B cell (primary cell): ENCODE measurements at regions not wholly inside any gene's neighbourhood (a gene's known extent, or its start where the extent isn't known, plus 50 kb on each side); places are given as distances from the start of the nearest gene placed in this dataset.

Source experiments
- ATAC-seq: fragments of 200-7000 bp; cut with Tn5 transposase; one replicate; pipeline ENCODE4 v1.10.0; 2021; ENCODE audit warnings: low read depth, mild to moderate bottlenecking, moderate number of reproducible peaks, moderate library complexity
- CTCF ChIA-PET: fragments of 350-600 bp; sonication (Branson Sonifier 250); formaldehyde crosslinking; loops from one replicate; lab custom pipeline; 2021; ENCODE audit warnings: antibody characterized with exemption, inconsistent platforms; lab: Charles Lee
- POLR2A ChIA-PET: fragments of 350-600 bp; sonication (Branson Sonifier 250); formaldehyde crosslinking; loops from one replicate; lab custom pipeline; 2021; ENCODE audit warnings: antibody characterized with exemption; lab: Charles Lee
- DNase-seq: peaks from one replicate; pipeline ENCODE4 v3.0.0; 2013
- H2AFZ ChIP-seq: 2 replicates; pipeline ENCODE4 v1.6.1; 2012; ENCODE audit warnings: mild to moderate bottlenecking, low read depth, low read length; ENCODE audit not compliant: insufficient read depth, poor library complexity, severe bottlenecking
- H3K27ac ChIP-seq, 2 donors: 1 replicate in 1 of 2; 2 replicates in 1 of 2; pipeline ENCODE4 v1.5.1; 2012 to 2013; ENCODE audit warnings: low read length in 2 of 2, mild to moderate bottlenecking in 2 of 2, moderate library complexity in 1 of 2
- H3K27me3 ChIP-seq, 4 experiments: fragments of 200-600 bp in 1 of 4; sonication (generic) in 1 of 4; replicated peaks in 1 of 4; 1 replicate in 2 of 4; 2 replicates in 2 of 4; pipeline versions ENCODE4 v1.6.1 to v1.7.0; 2013 to 2016; ENCODE audit warnings: low read length in 3 of 4, mild to moderate bottlenecking in 2 of 4, mixed read lengths in 1 of 4, moderate library complexity in 1 of 4; ENCODE audit not compliant: insufficient read depth in 4 of 4, control insufficient read depth in 3 of 4; ENCODE audit errors: control extremely low read depth in 1 of 4
- H3K36me3 ChIP-seq, 2 experiments: replicated peaks in 1 of 2; 1 replicate in 1 of 2; 2 replicates in 1 of 2; pipeline versions ENCODE4 v1.6.1 to v1.7.1; 2013; ENCODE audit warnings: low read length in 1 of 2; ENCODE audit not compliant: insufficient read depth in 2 of 2, control insufficient read depth in 1 of 2; ENCODE audit errors: control extremely low read depth in 1 of 2, extremely low read depth in 1 of 2
- H3K4me1 ChIP-seq, 2 donors: fragments of 200-600 bp in 1 of 2; sonication (generic) in 1 of 2; 1 replicate in 1 of 2; 2 replicates in 1 of 2; pipeline versions ENCODE4 v1.5.1 to v1.6.1; 2013 to 2017; ENCODE audit warnings: low read length in 2 of 2; ENCODE audit not compliant: control insufficient read depth in 2 of 2, insufficient read depth in 2 of 2
- H3K4me2 ChIP-seq: replicated peaks from 2 replicates; pipeline ENCODE3; 2012; ENCODE audit warnings: mild to moderate bottlenecking, low read depth, low read length; ENCODE audit not compliant: poor library complexity, severe bottlenecking
- H3K4me3 ChIP-seq, 5 experiments: fragments of 200-600 bp in 1 of 5; sonication (generic) in 1 of 5; 1 replicate in 3 of 5; 2 replicates in 2 of 5; pipeline versions ENCODE4 v1.5.1 to v1.7.0; 2011 to 2016; ENCODE audit warnings: low read length in 4 of 5, mild to moderate bottlenecking in 4 of 5, low read depth in 2 of 5, control low read depth in 1 of 5, moderate library complexity in 1 of 5; ENCODE audit not compliant: insufficient read depth in 1 of 5; ENCODE audit errors: control extremely low read depth in 1 of 5, extremely low read depth in 1 of 5
- H3K79me2 ChIP-seq: fragments of 200-600 bp; sonication (generic); one replicate; pipeline ENCODE4 v1.6.0; 2016; ENCODE audit warnings: low read length; ENCODE audit not compliant: control insufficient read depth, insufficient read depth
- H3K9ac ChIP-seq: fragments of 200-600 bp; sonication (generic); 2 replicates; pipeline ENCODE4 v1.6.1; 2017; ENCODE audit warnings: mild to moderate bottlenecking, low read length, moderate library complexity
- H3K9me3 ChIP-seq, 3 donors: one replicate each; pipeline versions ENCODE4 v1.6.1 to v1.7.1; 2013; ENCODE audit warnings: low read length in 2 of 3; ENCODE audit not compliant: control insufficient read depth in 2 of 3, insufficient read depth in 1 of 3; ENCODE audit errors: control extremely low read depth in 1 of 3
- H4K20me1 ChIP-seq: 2 replicates; pipeline ENCODE4 v1.6.0; 2012; ENCODE audit warnings: mild to moderate bottlenecking, low read length; ENCODE audit not compliant: insufficient read depth, control insufficient read depth, poor library complexity, severe bottlenecking
- H3K27ac Mint-ChIP-seq: one replicate; pipeline ENCODE4 v1.8.0; 2021; ENCODE audit warnings: mixed read lengths
- H3K27me3 Mint-ChIP-seq: one replicate; pipeline ENCODE4 v1.8.0; 2021; ENCODE audit warnings: mixed read lengths
- H3K4me1 Mint-ChIP-seq: one replicate; pipeline ENCODE4 v1.8.0; 2021; ENCODE audit warnings: mixed read lengths
- H3K4me3 Mint-ChIP-seq: one replicate; pipeline ENCODE4 v1.8.0; 2021; ENCODE audit warnings: mixed read lengths
- H3K9me3 Mint-ChIP-seq: one replicate; pipeline ENCODE4 v1.8.0; 2022; ENCODE audit warnings: mixed read lengths; ENCODE audit not compliant: insufficient read depth
- EZH2 ChIP-seq: IDR thresholded peaks from 2 replicates; pipeline ENCODE4 v1.6.1; 2012; ENCODE audit warnings: borderline replicate concordance, low read depth, mild to moderate bottlenecking, moderate library complexity, low read length; ENCODE audit not compliant: insufficient read depth, poor library complexity, severe bottlenecking
- WGBS: methylation state at CpG from one replicate; pipeline ENCODE4 v1.1.5; 2013; ENCODE audit warnings: missing lambda C conversion rate; ENCODE audit not compliant: insufficient coverage; 5-methylcytosine and 5-hydroxymethylcytosine counted together
- intact Hi-C: fragments of 100-400 bp; cut with micrococcal nuclease; formaldehyde crosslinking; loops from one replicate; pipeline ENCODE4 v1.10.0; 2022
- TF ChIP-seq, protein P1 (sequence below): fragments of 200-600 bp; IDR thresholded peaks from one replicate; pipeline ENCODE4 v1.8.0; 2022; ENCODE audit warnings: antibody characterized with exemption, mild to moderate bottlenecking

DNA sequence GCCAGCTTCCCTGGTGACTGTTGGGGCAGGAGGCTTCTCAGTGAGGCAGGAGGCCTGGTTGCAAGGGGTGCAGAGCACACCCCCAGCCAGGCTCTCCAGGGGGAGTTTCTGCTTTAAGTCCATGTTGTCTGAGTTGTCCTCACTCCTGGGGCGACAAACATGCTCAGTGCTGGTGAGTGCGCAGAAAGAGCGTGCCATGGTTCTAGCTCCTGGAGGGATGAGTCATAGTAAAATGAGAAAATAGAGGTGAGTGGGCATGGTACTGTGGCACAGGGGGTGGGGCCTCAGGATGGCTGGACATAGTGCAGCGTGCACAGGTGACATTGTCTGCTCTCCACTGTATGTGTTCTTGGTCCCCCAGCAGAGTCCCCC lies 457.2 kb upstream of the HS6ST1 start:
- intact Hi-C loops = no loop called here
- Histone ChIP-seq H3K4me3 (no peak overlapping the region), H3K27me3 (peaks cover 0 to 3% (median 0%) of the 10 kb centered on the region in 4 experiments), H3K4me1 (no peaks in the 10 kb centered on the region), H4K20me1 (no peaks in the 10 kb centered on the region), H3K9ac (no peak overlapping the region), H3K79me2 (no peaks in the 10 kb centered on the region), H2AFZ (no peak overlapping the region), H3K27ac (no peak overlapping the region), H3K36me3 (no peaks in the 10 kb centered on the region), H3K9me3 (no peaks in the 10 kb centered on the region), H3K4me2 (no peak overlapping the region)
- no peaks in the 10 kb centered on the region for H3K27me3 Mint-ChIP-seq
- no peak overlapping the region for H3K4me3 Mint-ChIP-seq
- 100% methylated on average over 3 of the region's 4 CpGs for whole genome bisulfite sequencing
- H3K9me3 Mint-ChIP-seq = no peaks in the 10 kb centered on the region
- peaks cover 3% of the 10 kb centered on the region for H3K4me1 Mint-ChIP-seq
- TF ChIP-seq EZH2 = no peak
- TF ChIP-seq, protein P1, sequence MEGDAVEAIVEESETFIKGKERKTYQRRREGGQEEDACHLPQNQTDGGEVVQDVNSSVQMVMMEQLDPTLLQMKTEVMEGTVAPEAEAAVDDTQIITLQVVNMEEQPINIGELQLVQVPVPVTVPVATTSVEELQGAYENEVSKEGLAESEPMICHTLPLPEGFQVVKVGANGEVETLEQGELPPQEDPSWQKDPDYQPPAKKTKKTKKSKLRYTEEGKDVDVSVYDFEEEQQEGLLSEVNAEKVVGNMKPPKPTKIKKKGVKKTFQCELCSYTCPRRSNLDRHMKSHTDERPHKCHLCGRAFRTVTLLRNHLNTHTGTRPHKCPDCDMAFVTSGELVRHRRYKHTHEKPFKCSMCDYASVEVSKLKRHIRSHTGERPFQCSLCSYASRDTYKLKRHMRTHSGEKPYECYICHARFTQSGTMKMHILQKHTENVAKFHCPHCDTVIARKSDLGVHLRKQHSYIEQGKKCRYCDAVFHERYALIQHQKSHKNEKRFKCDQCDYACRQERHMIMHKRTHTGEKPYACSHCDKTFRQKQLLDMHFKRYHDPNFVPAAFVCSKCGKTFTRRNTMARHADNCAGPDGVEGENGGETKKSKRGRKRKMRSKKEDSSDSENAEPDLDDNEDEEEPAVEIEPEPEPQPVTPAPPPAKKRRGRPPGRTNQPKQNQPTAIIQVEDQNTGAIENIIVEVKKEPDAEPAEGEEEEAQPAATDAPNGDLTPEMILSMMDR = no peak
- H3K27ac Mint-ChIP-seq = no peak overlapping the region
- CTCF ChIA-PET = no interaction called here
- ATAC-seq = no peak
- DNase-seq = no peak
- POLR2A ChIA-PET = no interaction called here

- H3K79me2 ChIP-seq = no peaks in the 10 kb centered on the region
- no peak overlapping the region for H3K4me3 ChIP-seq
- no peak overlapping the region for H3K4me2 ChIP-seq
- H4K20me1 ChIP-seq = no peaks in the 10 kb centered on the region
- ChIA-PET CTCF (no interaction called here), POLR2A (no interaction called here)
- TF ChIP-seq, protein P1 = no peak
- TF ChIP-seq EZH2 = no peak
- no peak overlapping the region for H3K27ac ChIP-seq
- 84% methylated on average over 14 of the region's 15 CpGs for WGBS
- no peak overlapping the region for H3K4me3 Mint-ChIP-seq
- H3K9ac ChIP-seq = no peak overlapping the region
- H3K36me3 ChIP-seq = no peaks in the 10 kb centered on the region
- peaks cover 0 to 3% (median 0%) of the 10 kb centered on the region in 4 experiments for H3K27me3 ChIP-seq
- H3K4me1 Mint-ChIP-seq = no peaks in the 10 kb centered on the region
- no peaks in the 10 kb centered on the region for H3K27me3 Mint-ChIP-seq
- H3K4me1 ChIP-seq = no peaks in the 10 kb centered on the region
- DNase-seq (no peak), ATAC-seq (no peak)
- no peaks in the 10 kb centered on the region for H3K9me3 Mint-ChIP-seq
- intact Hi-C loops = no loop called here
- no peak overlapping the region for H2AFZ ChIP-seq
- H3K27ac Mint-ChIP-seq = no peak overlapping the region
- no peaks in the 10 kb centered on the region for H3K9me3 ChIP-seq
These were observed 458.0 kb upstream of the HS6ST1 start for GRCh38 chr2:128776461-128777195.
